Thyroid gland (tissue), 4 donors: ENCODE measurements at regions not wholly inside any gene's neighbourhood (a gene's known extent, or its start where the extent isn't known, plus 50 kb on each side); places are given as distances from the start of the nearest gene placed in this dataset.

Source experiments
- DNase-seq, 2 donors: peaks; one replicate each; pipeline ENCODE4 v3.0.0-alpha.2; 2019
- H3K27ac ChIP-seq, 3 donors: fragments of 200-600 bp; sonication (generic); 1 replicate in 2 of 3; 2 replicates in 1 of 3; pipeline ENCODE4 v1.5.1; 2016 to 2019; ENCODE audit warnings: mild to moderate bottlenecking in 1 of 3, moderate library complexity in 1 of 3
- H3K27me3 ChIP-seq: fragments of 200-600 bp; sonication (generic); one replicate; pipeline ENCODE4 v1.5.1; 2019
- H3K36me3 ChIP-seq, 2 donors: fragments of 200-600 bp; sonication (generic); one replicate each; pipeline ENCODE4 v1.5.1; 2016 to 2019
- H3K4me1 ChIP-seq, 2 donors: fragments of 200-600 bp; sonication (generic); one replicate each; pipeline ENCODE4 v1.5.1; 2017 to 2019
- H3K4me3 ChIP-seq, 3 donors: fragments of 200-600 bp; sonication (generic); replicated peaks in 1 of 3; 1 replicate in 2 of 3; 2 replicates in 1 of 3; pipeline ENCODE4 v1.5.1; 2016; ENCODE audit warnings: mild to moderate bottlenecking in 1 of 3
- H3K9me3 ChIP-seq: fragments of 200-600 bp; sonication (generic); one replicate; pipeline ENCODE4 v1.5.1; 2017
- CTCF ChIP-seq, 6 experiments: fragments of 200-600 bp in 3 of 6; fragments of 450-650 bp in 3 of 6; sonication (generic) in 3 of 6; IDR thresholded peaks; one replicate each; pipeline ENCODE4 v1.5.1; 2016 to 2019; ENCODE audit warnings: antibody characterized with exemption in 6 of 6, mild to moderate bottlenecking in 2 of 6, inconsistent platforms in 1 of 6, moderate library complexity in 1 of 6
- POLR2A ChIP-seq, 2 donors: fragments of 450-650 bp; IDR thresholded peaks; one replicate each; pipeline ENCODE4 v1.6.1; 2017; ENCODE audit warnings: antibody characterized with exemption in 2 of 2, mild to moderate bottlenecking in 2 of 2, moderate library complexity in 1 of 2
- WGBS, 2 donors: methylation state at CpG; one replicate each; pipeline ENCODE4 v1.1.5; 2017; 5-methylcytosine and 5-hydroxymethylcytosine counted together
- intact Hi-C: fragments of 100-400 bp; cut with DNase I; formaldehyde crosslinking; loops from one replicate; pipeline ENCODE4 v1.15.1; 2023

- Histone ChIP-seq H3K4me1 (no peaks in the 10 kb centered on the region), H3K27me3 (no peaks in the 10 kb centered on the region), H3K36me3 (no peaks in the 10 kb centered on the region), H3K27ac (no peak overlapping the region), H3K9me3 (no peaks in the 10 kb centered on the region), H3K4me3 (no peak overlapping the region)
- no peak for TF ChIP-seq POLR2A (IDR thresholded peaks at IDR 0.05)
- TF ChIP-seq CTCF (IDR thresholded peaks at IDR 0.05), result no peak
- WGBS, 2 donors, result 58 to 71% methylated on average over 2 of the region's 2 CpGs
- no peak for DNase-seq
- intact Hi-C loops, result no loop called here
Measured at GRCh38 chr3:159540882-159541495, 447.6 kb upstream of the IL12A start.

- 80 to 90% methylated on average over 3 of the region's 3 CpGs for WGBS, 2 donors
- no peaks in the 10 kb centered on the region for H3K4me1 ChIP-seq
- H3K27me3 ChIP-seq, result no peaks in the 10 kb centered on the region
- no peak overlapping the region for H3K4me3 ChIP-seq
- H3K27ac ChIP-seq, result no peak overlapping the region
- no peak for TF ChIP-seq POLR2A (IDR thresholded peaks at IDR 0.05)
- intact Hi-C loops, result no loop called here
- no peaks in the 10 kb centered on the region for H3K9me3 ChIP-seq
- no peaks in the 10 kb centered on the region for H3K36me3 ChIP-seq
- DNase-seq, result no peak
Measured at GRCh38 chr3:159548675-159549335, 439.8 kb upstream of the IL12A start.

GRCh38 chr3:159555205-159555604 lies 433.4 kb upstream of the IL12A start:
- no peak overlapping the region for H3K4me3 ChIP-seq
- no peaks in the 10 kb centered on the region for H3K9me3 ChIP-seq
- no peak for DNase-seq
- H3K27ac ChIP-seq, result no peak overlapping the region
- no peaks in the 10 kb centered on the region for H3K4me1 ChIP-seq
- intact Hi-C loops, result no loop called here
- TF ChIP-seq CTCF (IDR thresholded peaks at IDR 0.05) (no peak), POLR2A (IDR thresholded peaks at IDR 0.05) (no peak)
- no peaks in the 10 kb centered on the region for H3K36me3 ChIP-seq
- no peaks in the 10 kb centered on the region for H3K27me3 ChIP-seq

- intact Hi-C loops, result no loop called here
- Histone ChIP-seq H3K9me3 (no peaks in the 10 kb centered on the region), H3K4me1 (no peaks in the 10 kb centered on the region), H3K27ac (no peak overlapping the region), H3K27me3 (no peaks in the 10 kb centered on the region), H3K36me3 (no peaks in the 10 kb centered on the region), H3K4me3 (no peak overlapping the region)
- no peak for TF ChIP-seq CTCF (IDR thresholded peaks at IDR 0.05)
- TF ChIP-seq POLR2A (IDR thresholded peaks at IDR 0.05), result no peak
- 86 to 87% methylated on average over 1 of the region's 1 CpG for WGBS, 2 donors
- no peak for DNase-seq
Measured at GRCh38 chr3:159559771-159560170, 428.9 kb upstream of the IL12A start.

GRCh38 chr3:159560214-159560979 lies 428.2 kb upstream of the IL12A start:
- 67 to 70% methylated on average over 8 of the region's 8 CpGs for WGBS, 2 donors
- intact Hi-C loops, result no loop called here
- no peaks in the 10 kb centered on the region for H3K9me3 ChIP-seq

More at GRCh38 chr3:159560214-159560979, 428.2 kb upstream of the IL12A start:
- Histone ChIP-seq H3K27ac (no peak overlapping the region), H3K4me1 (no peaks in the 10 kb centered on the region), H3K27me3 (no peaks in the 10 kb centered on the region), H3K4me3 (no peak overlapping the region), H3K36me3 (no peaks in the 10 kb centered on the region)
- DNase-seq, result no peak
- TF ChIP-seq CTCF (IDR thresholded peaks at IDR 0.05) (no peak), POLR2A (IDR thresholded peaks at IDR 0.05) (no peak)
